ENCODE measurements at regions not wholly inside any gene's neighbourhood (a gene's known extent, or its start where the extent isn't known, plus 50 kb on each side); places are given as distances from the start of the nearest gene placed in this dataset.

DNA sequence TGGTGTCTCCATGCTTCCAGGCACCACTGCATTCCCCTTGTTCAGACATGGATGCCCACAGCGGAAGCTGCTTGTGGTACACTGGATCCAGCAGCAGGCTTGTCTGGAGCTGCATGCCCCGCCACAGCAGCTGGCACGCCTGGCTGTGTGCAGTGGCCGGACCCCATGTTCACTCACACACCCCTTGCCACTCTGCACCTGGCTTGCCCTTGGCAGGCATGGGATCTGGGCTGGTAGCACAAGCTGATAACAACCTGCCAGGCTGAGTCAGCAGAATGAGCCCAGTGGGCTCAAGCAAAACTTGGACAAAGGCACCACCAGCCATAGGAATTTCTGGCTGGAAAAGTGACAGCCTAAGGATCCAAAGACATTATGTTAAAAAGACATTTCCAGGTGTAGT, 91.8 kb upstream of the TMEM168 start:
- WGBS, 2 donors (ENCODE audit: low coverage in 1 of 2): 100% methylated on average over 4 of the region's 4 CpGs; no CpG with 5 or more reads in 1 of the 2 donors
- no peaks in the 10 kb centered on the region for H3K27me3 ChIP-seq
- DNase-seq: no peak

DNA sequence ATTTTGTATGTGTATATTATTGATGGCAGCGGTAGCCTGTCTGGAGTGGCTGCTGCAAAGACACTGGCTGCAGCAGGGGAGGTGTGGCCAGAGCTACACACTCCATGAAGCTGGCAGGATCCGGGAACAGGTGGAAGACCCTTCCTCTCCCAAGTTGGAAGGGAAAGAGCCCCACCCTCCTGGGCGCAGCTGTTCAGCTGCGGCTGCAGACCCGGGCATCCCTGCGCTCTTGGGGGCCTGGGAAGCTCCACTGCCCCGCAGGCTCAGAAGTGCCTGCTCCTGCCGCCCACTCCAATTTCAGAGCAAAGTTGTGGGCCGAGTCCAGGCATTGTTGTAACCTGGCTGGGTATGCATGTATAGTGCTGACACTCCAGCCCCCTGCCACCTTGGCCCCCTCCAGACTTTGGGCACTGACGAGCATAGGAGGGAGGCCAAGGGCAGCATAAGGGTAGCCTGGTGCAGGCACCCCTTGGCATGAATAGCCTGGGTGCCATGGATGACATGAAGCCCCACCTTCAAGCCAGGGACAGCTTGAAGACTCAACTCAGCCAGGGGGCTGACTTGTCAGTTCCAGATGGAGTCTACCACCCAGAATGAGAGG, 90.7 kb upstream of the TMEM168 start:
- intact Hi-C loops (cut with DNase I; ENCODE audit: low total_unique reads) (no loop called here), in situ Hi-C loops (cut with MboI; ENCODE audit: low pct_ligation_motif_present in 1 of 4, low pct_unique_long_range_greater_than_20kb in 1 of 4, low sequenced_read_pairs in 3 of 4) (loop anchor here in 2 of 4 donors (25.0 kb wide), 1 partner anchor 344 kb away; no protein-coding TSS in a partner anchor)
- no peak overlapping the region for H3K27ac ChIP-seq
- DNase-seq: no peak
- no peaks in the 10 kb centered on the region for H3K9me3 ChIP-seq
- no peak overlapping the region for H3K4me3 ChIP-seq
- peaks cover 0 to 18% (median 0%) of the 10 kb centered on the region in 4 donors for H3K4me1 ChIP-seq
- TF ChIP-seq POLR2AphosphoS5 (IDR thresholded peaks at IDR 0.05): no peak
- TF ChIP-seq POLR2A (IDR thresholded peaks at IDR 0.05): no peak
- TF ChIP-seq, protein P1, sequence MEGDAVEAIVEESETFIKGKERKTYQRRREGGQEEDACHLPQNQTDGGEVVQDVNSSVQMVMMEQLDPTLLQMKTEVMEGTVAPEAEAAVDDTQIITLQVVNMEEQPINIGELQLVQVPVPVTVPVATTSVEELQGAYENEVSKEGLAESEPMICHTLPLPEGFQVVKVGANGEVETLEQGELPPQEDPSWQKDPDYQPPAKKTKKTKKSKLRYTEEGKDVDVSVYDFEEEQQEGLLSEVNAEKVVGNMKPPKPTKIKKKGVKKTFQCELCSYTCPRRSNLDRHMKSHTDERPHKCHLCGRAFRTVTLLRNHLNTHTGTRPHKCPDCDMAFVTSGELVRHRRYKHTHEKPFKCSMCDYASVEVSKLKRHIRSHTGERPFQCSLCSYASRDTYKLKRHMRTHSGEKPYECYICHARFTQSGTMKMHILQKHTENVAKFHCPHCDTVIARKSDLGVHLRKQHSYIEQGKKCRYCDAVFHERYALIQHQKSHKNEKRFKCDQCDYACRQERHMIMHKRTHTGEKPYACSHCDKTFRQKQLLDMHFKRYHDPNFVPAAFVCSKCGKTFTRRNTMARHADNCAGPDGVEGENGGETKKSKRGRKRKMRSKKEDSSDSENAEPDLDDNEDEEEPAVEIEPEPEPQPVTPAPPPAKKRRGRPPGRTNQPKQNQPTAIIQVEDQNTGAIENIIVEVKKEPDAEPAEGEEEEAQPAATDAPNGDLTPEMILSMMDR (IDR thresholded peaks at IDR 0.05): no peak
- TF ChIP-seq EP300 (IDR thresholded peaks at IDR 0.05; ENCODE audit: low read depth): no peak
- H3K27me3 ChIP-seq: no peaks in the 10 kb centered on the region
- WGBS, 2 donors (ENCODE audit: low coverage in 1 of 2): 98 to 100% methylated on average over 1 to 10 of the region's 10 CpGs
- H3K36me3 ChIP-seq: no peaks in the 10 kb centered on the region

More for the DNA sequence above, 91.8 kb upstream of the TMEM168 start:
- TF ChIP-seq, protein P1 (IDR thresholded peaks at IDR 0.05): no peak
- TF ChIP-seq POLR2AphosphoS5 (IDR thresholded peaks at IDR 0.05) (no peak), EP300 (IDR thresholded peaks at IDR 0.05; ENCODE audit: low read depth) (no peak), POLR2A (IDR thresholded peaks at IDR 0.05) (no peak)
- Histone ChIP-seq H3K4me3 (no peak overlapping the region), H3K4me1 (peaks cover 0 to 18% (median 0%) of the 10 kb centered on the region in 4 donors), H3K36me3 (no peaks in the 10 kb centered on the region), H3K27ac (no peak overlapping the region), H3K9me3 (no peaks in the 10 kb centered on the region)
- in situ Hi-C loops (cut with MboI; ENCODE audit: low pct_ligation_motif_present in 1 of 4, low pct_unique_long_range_greater_than_20kb in 1 of 4, low sequenced_read_pairs in 3 of 4) (loop anchor here in 2 of 4 donors (25.0 kb wide), 1 partner anchor 345 kb away; no protein-coding TSS in a partner anchor), intact Hi-C loops (cut with DNase I; ENCODE audit: low total_unique reads) (no loop called here)

DNA sequence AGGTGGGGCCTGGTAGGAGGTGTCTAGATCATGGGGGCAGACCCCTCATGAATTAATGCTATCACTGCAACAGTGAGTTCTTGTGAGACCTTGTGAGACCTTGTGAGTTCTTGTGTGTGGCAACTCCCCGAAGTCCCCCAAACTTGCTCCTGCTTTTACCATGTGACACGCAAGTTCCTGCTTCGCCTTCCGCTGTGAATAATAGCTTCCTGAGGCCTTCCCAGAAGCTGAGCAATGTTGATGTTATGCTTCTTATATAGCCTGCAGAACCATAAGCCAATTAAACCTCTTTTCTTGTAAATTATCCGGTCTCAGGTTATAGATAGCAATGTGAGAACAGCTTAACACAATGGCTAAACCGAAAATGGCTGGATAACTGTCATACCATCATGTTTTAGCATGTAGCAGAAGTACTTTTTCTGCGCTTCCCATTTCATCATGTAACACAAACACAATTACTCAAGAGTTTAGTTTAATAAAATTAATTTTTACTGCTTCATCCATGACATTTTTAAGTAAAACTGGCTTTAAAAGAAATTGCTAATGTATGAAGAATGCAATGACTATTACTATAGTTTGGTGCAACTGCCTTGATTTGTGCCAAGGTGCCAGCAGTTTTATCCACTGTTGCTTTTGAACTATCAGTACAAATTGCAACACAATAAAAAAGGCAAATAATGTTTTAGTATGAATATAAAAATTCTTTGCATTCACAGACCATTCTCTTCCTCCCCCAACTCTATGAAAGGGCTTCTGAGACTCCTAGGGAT, 87.7 kb upstream of the TMEM168 start:
- Histone ChIP-seq H3K4me1 (peaks cover 0 to 12% (median 0%) of the 10 kb centered on the region in 4 donors), H3K9me3 (no peaks in the 10 kb centered on the region), H3K27me3 (no peaks in the 10 kb centered on the region), H3K27ac (no peak overlapping the region), H3K36me3 (no peaks in the 10 kb centered on the region), H3K4me3 (no peak overlapping the region)
- in situ Hi-C loops (cut with MboI; ENCODE audit: low pct_ligation_motif_present in 1 of 4, low pct_unique_long_range_greater_than_20kb in 1 of 4, low sequenced_read_pairs in 3 of 4): loop anchor here in 2 of 4 donors (25.0 kb wide), 1 partner anchor 341 kb away; no protein-coding TSS in a partner anchor
- no peak for DNase-seq
- TF ChIP-seq POLR2A (IDR thresholded peaks at IDR 0.05): no peak
- TF ChIP-seq, protein P1 (IDR thresholded peaks at IDR 0.05): no peak
- TF ChIP-seq EP300 (IDR thresholded peaks at IDR 0.05; ENCODE audit: low read depth): no peak
- no peak for TF ChIP-seq POLR2AphosphoS5 (IDR thresholded peaks at IDR 0.05)
- intact Hi-C loops (cut with DNase I; ENCODE audit: low total_unique reads): no loop called here
- WGBS, 2 donors (ENCODE audit: low coverage in 1 of 2): 90 to 92% methylated on average over 5 to 7 of the region's 7 CpGs

DNA sequence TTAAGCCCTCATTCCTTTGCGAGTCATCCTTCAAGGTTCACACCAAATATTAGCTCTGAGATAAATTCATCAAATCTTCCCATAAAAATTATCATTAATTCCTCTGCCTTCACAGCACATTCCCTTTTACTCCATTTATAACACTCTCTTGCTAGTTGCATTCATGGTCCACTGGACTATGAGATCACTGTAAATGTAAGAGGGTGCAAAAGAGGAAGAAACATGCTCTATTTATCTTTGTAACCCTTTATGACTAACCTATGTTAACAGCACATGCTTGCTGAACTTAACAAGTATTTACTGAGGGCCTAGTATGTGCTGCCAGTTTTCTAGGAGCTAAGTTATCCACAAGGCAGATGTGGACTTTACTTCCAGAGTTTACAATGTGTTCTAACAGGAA, 86.7 kb upstream of the TMEM168 start:
- TF ChIP-seq, protein P1 (IDR thresholded peaks at IDR 0.05): no peak
- no peak for TF ChIP-seq EP300 (IDR thresholded peaks at IDR 0.05; ENCODE audit: low read depth)
- TF ChIP-seq POLR2AphosphoS5 (IDR thresholded peaks at IDR 0.05): no peak
- TF ChIP-seq POLR2A (IDR thresholded peaks at IDR 0.05): no peak
- Histone ChIP-seq H3K27ac (no peak overlapping the region), H3K4me1 (peaks cover 0 to 11% (median 0%) of the 10 kb centered on the region in 4 donors), H3K36me3 (no peaks in the 10 kb centered on the region), H3K9me3 (no peaks in the 10 kb centered on the region), H3K4me3 (no peak overlapping the region), H3K27me3 (no peaks in the 10 kb centered on the region)
- intact Hi-C loops (cut with DNase I; ENCODE audit: low total_unique reads): no loop called here
- DNase-seq: no peak
- WGBS, 2 donors (ENCODE audit: low coverage in 1 of 2): 90 to 96% methylated on average over 1 of the region's 1 CpG
- in situ Hi-C loops (cut with MboI; ENCODE audit: low pct_ligation_motif_present in 1 of 4, low pct_unique_long_range_greater_than_20kb in 1 of 4, low sequenced_read_pairs in 3 of 4): loop anchor here in 2 of 4 donors (25.0 kb wide), 1 partner anchor 340 kb away; no protein-coding TSS in a partner anchor
